RWPE2 (cell line): ENCODE measurements at regions not wholly inside any gene's neighbourhood (a gene's known extent, or its start where the extent isn't known, plus 50 kb on each side); places are given as distances from the start of the nearest gene placed in this dataset.

Source experiments
- ATAC-seq: fragments of 200-7000 bp; cut with Tn5 transposase; 3 replicates; pipeline ENCODE4 v1.9.1; 2021; ENCODE audit warnings: low read depth
- DNase-seq: peaks from one replicate; pipeline ENCODE4 v3.0.0-alpha.2; 2020; ENCODE audit warnings: low spot score
- H3K27ac ChIP-seq: fragments of 450-650 bp; 2 replicates; pipeline ENCODE4 v1.5.1; 2017; ENCODE audit warnings: mild to moderate bottlenecking; ENCODE audit not compliant: poor library complexity, severe bottlenecking
- H3K27me3 ChIP-seq: fragments of 250-450 bp; sonication (Bioruptor Pico); 2 replicates; pipeline ENCODE4 v1.5.1; 2021; ENCODE audit warnings: mild to moderate bottlenecking, moderate library complexity; ENCODE audit not compliant: insufficient read depth, poor library complexity, severe bottlenecking
- H3K36me3 ChIP-seq: fragments of 250-450 bp; sonication (Bioruptor Pico); 2 replicates; pipeline ENCODE4 v1.5.1; 2020; ENCODE audit warnings: low read depth, mild to moderate bottlenecking, moderate library complexity
- H3K4me1 ChIP-seq: fragments of 250-450 bp; sonication (Bioruptor Pico); 2 replicates; pipeline ENCODE4 v1.5.1; 2021; ENCODE audit warnings: mild to moderate bottlenecking, moderate library complexity; ENCODE audit not compliant: insufficient read depth, poor library complexity, severe bottlenecking
- H3K4me3 ChIP-seq: fragments of 250-450 bp; sonication (Bioruptor Pico); 2 replicates; pipeline ENCODE4 v1.5.1; 2021; ENCODE audit warnings: mild to moderate bottlenecking, moderate library complexity; ENCODE audit not compliant: severe bottlenecking
- H3K9me3 ChIP-seq: fragments of 250-450 bp; sonication (Bioruptor Pico); 2 replicates; pipeline ENCODE4 v1.5.1; 2021; ENCODE audit warnings: mild to moderate bottlenecking, moderate library complexity; ENCODE audit not compliant: severe bottlenecking
- CTCF ChIP-seq: fragments of 450-650 bp; IDR thresholded peaks from one replicate; pipeline ENCODE4 v1.5.1; 2017; ENCODE audit warnings: mild to moderate bottlenecking, moderate library complexity; ENCODE audit not compliant: poor library complexity, severe bottlenecking

DNA sequence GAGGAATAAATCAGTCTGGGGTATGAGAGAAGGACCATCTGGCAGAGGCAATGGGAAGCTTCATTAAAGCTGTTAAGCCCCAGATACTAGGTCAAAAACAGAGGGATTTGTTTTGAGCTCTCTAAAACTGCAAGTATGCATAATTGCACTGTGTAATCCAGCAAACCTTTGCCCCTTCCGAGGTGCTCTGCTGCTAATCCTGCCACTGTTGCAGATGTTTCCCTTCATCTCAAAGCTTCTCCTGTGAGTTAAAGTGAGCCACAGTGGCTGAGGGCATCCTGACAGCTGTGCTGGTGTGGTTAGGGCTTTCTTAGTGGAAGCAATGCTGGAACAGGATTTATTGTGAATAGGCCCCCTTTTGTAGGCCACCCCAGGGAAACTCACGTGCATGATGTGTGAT, 160.3 kb upstream of the TRPC7 start:
- no peaks in the 10 kb centered on the region for H3K9me3 ChIP-seq
- peaks cover 28% of the 10 kb centered on the region for H3K27me3 ChIP-seq
- no peak overlapping the region for H3K4me3 ChIP-seq
- no peaks in the 10 kb centered on the region for H3K36me3 ChIP-seq
- H3K4me1 ChIP-seq = no peaks in the 10 kb centered on the region
- DNase-seq = no peak
- no peak for ATAC-seq
- no peak overlapping the region for H3K27ac ChIP-seq
- no peak for TF ChIP-seq CTCF

DNA sequence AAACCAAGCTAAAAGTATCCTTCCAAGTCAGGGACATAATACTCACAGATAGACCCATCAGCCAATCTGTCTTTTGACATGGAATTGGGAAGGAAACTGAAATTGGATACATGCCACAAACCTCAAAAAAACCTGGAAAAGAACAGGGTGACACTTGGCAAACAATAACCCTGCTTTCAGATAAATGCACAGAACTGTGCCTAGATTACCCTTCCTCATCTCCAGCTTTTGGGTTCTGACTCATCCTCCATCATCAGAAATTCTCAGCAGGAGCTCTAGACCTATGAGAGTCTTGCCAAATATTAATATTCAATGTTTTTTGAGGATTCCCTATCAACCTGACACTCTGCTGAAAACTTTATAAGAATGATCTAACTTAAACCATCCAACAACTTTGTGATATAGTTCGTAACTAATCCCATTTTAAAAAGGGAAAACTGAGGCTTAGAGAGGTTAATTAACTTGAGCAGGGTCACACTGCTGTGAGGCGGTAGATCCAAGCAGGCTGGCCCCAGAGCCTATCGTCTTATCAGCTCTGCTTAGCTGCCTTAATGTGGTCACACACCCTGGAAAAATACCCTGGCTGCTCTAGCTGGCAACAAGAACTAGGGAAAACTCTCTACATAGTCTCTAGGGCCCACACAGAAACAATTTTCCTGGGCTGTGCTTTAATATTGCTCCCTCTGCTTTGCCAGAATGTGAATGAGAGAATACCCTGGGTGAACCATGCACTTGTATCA, 157.0 kb upstream of the TRPC7 start:
- H3K9me3 ChIP-seq = no peaks in the 10 kb centered on the region

GRCh38 chr5:136521696-136522095, 156.4 kb upstream of the TRPC7 start:
- H3K9me3 ChIP-seq = no peaks in the 10 kb centered on the region
- no peaks in the 10 kb centered on the region for H3K4me1 ChIP-seq
- ATAC-seq (no peak), DNase-seq (no peak)
- no peak for TF ChIP-seq CTCF
- no peaks in the 10 kb centered on the region for H3K36me3 ChIP-seq
- H3K27ac ChIP-seq = no peak overlapping the region
- no peak overlapping the region for H3K4me3 ChIP-seq
- peaks cover 24% of the 10 kb centered on the region for H3K27me3 ChIP-seq

More for the DNA sequence above, 157.0 kb upstream of the TRPC7 start:
- no peak overlapping the region for H3K4me3 ChIP-seq
- H3K4me1 ChIP-seq = no peaks in the 10 kb centered on the region
- DNase-seq = no peak
- H3K36me3 ChIP-seq = no peaks in the 10 kb centered on the region
- H3K27ac ChIP-seq = no peak overlapping the region
- ATAC-seq = no peak
- peaks cover 28% of the 10 kb centered on the region for H3K27me3 ChIP-seq
- no peak for TF ChIP-seq CTCF

GRCh38 chr5:136518814-136519213, 153.5 kb upstream of the TRPC7 start:
- H3K36me3 ChIP-seq = no peaks in the 10 kb centered on the region
- TF ChIP-seq CTCF = no peak
- ATAC-seq (peak; percentile 70), DNase-seq (no peak)
- no peaks in the 10 kb centered on the region for H3K9me3 ChIP-seq
- H3K4me3 ChIP-seq = no peak overlapping the region
- H3K27me3 ChIP-seq = peaks cover 27% of the 10 kb centered on the region
- H3K27ac ChIP-seq = no peak overlapping the region
- no peaks in the 10 kb centered on the region for H3K4me1 ChIP-seq

- no peak overlapping the region for H3K27ac ChIP-seq
- peaks cover 27% of the 10 kb centered on the region for H3K27me3 ChIP-seq
- TF ChIP-seq CTCF = no peak
Observed at GRCh38 chr5:136518174-136518573, 152.8 kb upstream of the TRPC7 start.

More at GRCh38 chr5:136518174-136518573, 152.8 kb upstream of the TRPC7 start:
- ATAC-seq (no peak), DNase-seq (no peak)
- Histone ChIP-seq H3K9me3 (no peaks in the 10 kb centered on the region), H3K4me3 (no peak overlapping the region), H3K4me1 (no peaks in the 10 kb centered on the region), H3K36me3 (no peaks in the 10 kb centered on the region)
